Gastroesophageal sphincter (tissue), 3 donors: ENCODE measurements at regions not wholly inside any gene's neighbourhood (a gene's known extent, or its start where the extent isn't known, plus 50 kb on each side); places are given as distances from the start of the nearest gene placed in this dataset.

Experiments
- CTCF ChIP-seq, 4 experiments: fragments of 200-600 bp in 2 of 4; fragments of 450-650 bp in 2 of 4; sonication (generic) in 1 of 4; IDR thresholded peaks; one replicate each; pipeline ENCODE4 v1.5.1; 2017 to 2019; ENCODE audit warnings: antibody characterized with exemption in 4 of 4, mild to moderate bottlenecking in 2 of 4, moderate library complexity in 2 of 4
- EP300 ChIP-seq: sonication (generic); formaldehyde crosslinking; IDR thresholded peaks from one replicate; pipeline ENCODE4 v1.6.1; 2017; ENCODE audit warnings: antibody characterized with exemption, mild to moderate bottlenecking
- POLR2A ChIP-seq, 2 donors: fragments of 450-650 bp; IDR thresholded peaks; one replicate each; pipeline ENCODE4 v1.6.1; 2017; ENCODE audit warnings: antibody characterized with exemption in 2 of 2, mild to moderate bottlenecking in 2 of 2, moderate library complexity in 1 of 2
- POLR2AphosphoS5 ChIP-seq: sonication (generic); formaldehyde crosslinking; IDR thresholded peaks from one replicate; pipeline ENCODE4 v1.6.1; 2017; ENCODE audit warnings: antibody characterized with exemption

GRCh38 chr11:127369356-127369755, 368.8 kb upstream of the KIRREL3 start:
- TF ChIP-seq CTCF (IDR thresholded peaks at IDR 0.05) (no peak), EP300 (no peak), POLR2A (IDR thresholded peaks at IDR 0.05) (no peak), POLR2AphosphoS5 (no peak)
